ENCODE measurements at regions not wholly inside any gene's neighbourhood (a gene's known extent, or its start where the extent isn't known, plus 50 kb on each side); places are given as distances from the start of the nearest gene placed in this dataset.
A peak's percentile ranks its signal among the peaks of the same experiment; 100 is the strongest.

- DNase-seq (ENCODE audit: low spot score) = no peak
Measured at GRCh38 chr12:127654383-127654985, 612.5 kb upstream of the TMEM132C start.

DNA sequence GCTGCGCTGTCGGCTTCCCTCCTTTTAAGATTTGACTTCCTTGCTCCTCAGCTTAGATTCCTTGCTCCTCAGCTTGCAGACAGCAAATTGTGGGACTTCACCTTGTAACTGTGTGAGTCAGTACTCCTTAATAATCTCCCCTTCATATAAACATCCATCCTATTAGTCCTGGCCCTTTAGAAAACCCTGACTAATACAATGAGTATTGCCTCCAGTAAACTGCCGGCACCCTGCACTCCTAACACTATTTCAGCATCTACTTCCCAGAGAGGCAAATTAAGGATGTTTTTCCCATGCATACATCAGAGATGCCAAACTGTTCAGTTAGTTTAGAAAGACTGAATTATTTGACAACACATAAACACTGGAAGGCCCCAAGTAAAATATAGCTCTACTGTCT lies 611.3 kb upstream of the TMEM132C start:
- DNase-seq (ENCODE audit: low spot score) = no peak

GRCh38 chr12:127656266-127656665 lies 610.7 kb upstream of the TMEM132C start:
- DNase-seq (ENCODE audit: low spot score) = no peak

- no peak for DNase-seq (ENCODE audit: low spot score)
Measured at GRCh38 chr12:127657036-127657435, 609.9 kb upstream of the TMEM132C start.

DNA sequence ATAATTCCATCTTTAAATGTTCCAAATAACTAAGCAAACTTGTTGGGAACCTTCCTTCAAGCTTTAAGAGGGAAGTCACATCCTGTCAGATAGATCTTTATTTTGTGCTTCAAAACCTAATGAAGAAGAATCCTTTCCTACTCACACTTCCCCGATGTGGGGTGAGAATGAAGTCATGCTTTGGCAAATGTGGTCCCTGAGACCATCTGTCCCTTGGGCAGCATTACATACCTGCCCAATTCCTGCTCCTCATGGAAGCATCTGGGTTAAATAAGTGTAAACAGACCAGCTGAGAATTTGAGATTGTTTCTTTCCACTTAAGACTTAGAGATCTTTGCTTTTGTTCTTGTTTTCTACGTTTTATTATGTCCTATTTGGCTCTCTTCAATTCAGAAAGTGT lies 606.0 kb upstream of the TMEM132C start:
- DNase-seq (ENCODE audit: low spot score) = no peak

DNA sequence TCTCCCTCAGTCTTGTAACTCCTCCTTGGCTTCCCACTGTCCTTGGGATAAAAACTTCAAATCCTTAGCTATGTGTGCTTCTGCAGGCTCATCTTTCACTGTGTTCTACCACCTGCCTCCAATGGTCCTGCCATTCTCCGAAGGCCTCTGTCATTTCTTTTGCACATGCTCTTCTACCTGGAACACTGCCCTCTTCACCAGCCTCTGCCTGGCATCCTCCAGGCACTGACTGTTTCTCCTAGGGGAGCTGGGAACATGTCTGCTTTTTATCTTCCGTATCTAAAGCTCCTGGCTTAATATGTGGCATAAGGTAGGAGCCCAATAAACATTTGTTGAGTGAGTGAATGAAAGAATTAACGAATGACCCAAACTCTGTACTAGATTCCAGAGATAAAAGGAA lies 603.3 kb upstream of the TMEM132C start:
- DNase-seq (ENCODE audit: low spot score) = no peak

DNA sequence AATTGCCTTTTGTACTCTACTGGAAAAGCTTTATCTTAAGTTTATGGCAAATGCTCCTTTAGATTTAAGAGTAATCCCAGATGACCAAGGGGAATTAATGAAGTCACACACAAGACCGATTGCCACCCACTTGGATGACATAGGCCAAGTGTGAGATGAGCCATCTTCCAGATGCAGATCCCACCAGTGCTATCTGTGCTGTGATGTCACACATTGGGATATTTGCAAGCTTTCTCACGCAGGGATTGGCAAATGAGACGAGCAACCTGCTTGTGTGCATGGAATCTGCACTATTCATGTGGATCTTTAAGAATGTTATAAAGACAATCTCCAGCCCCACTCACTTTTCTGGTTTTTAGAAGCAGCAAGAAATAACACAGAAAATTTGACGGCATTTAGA lies 602.1 kb upstream of the TMEM132C start:
- DNase-seq (ENCODE audit: low spot score) = no peak

- no peak for DNase-seq (ENCODE audit: low spot score)
Measured at GRCh38 chr12:127667131-127667685, 599.8 kb upstream of the TMEM132C start.

- no peak for DNase-seq (ENCODE audit: low spot score)
Measured at GRCh38 chr12:127670294-127670693, 596.7 kb upstream of the TMEM132C start.

DNA sequence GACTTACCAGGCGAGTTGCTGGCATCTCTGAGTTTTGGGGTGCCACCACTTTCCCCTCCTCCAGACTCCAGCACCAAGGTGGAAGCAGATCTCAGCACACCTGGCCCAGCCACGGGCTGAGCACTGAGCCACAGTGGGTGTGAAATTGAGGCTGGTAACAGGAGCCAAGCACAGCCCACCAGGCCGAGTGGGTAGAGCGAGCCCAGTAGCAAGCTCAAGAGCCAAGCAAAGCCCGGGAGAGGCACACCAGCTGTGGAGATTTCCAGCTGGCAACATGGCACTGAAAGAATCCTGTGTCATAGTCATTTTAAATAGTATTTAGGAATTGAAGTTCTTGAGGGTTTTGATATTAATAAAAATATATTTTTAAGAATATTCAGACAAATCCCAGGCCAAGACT lies 596.2 kb upstream of the TMEM132C start:
- DNase-seq (ENCODE audit: low spot score) = no peak

GRCh38 chr12:127675936-127676335 lies 591.0 kb upstream of the TMEM132C start:
- DNase-seq (ENCODE audit: low spot score) = no peak

DNA sequence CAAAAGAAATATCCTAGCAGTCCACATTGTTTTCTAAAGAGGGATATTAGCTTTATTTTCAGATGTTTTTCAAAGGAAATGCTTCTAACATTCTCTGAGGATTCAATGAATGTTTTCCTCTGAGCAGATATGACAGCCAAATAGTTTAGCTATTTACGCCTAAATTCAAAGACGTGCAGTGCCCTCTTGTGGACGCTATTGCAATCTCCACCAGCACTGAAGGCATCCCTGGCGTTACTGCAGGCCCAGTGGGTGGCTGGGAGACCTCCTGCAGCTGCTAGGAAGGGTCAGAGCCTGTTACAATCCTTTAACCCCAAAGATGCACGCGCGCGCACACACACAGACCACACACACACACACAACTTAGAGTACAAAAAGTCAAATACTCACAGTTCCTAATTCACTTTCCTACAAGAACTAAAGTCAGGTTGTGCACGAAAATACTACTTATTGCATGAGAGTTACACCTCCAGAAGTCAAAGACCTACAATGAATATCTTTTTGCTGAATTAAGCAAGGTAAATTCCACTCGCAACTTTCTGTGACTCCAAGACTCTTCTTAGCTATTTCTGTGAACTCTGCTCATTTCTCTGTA lies 589.3 kb upstream of the TMEM132C start:
- peak; percentile 87 for DNase-seq (ENCODE audit: low spot score)

- DNase-seq (ENCODE audit: low spot score) = no peak
Measured at GRCh38 chr12:127678945-127679344, 588.0 kb upstream of the TMEM132C start.

DNA sequence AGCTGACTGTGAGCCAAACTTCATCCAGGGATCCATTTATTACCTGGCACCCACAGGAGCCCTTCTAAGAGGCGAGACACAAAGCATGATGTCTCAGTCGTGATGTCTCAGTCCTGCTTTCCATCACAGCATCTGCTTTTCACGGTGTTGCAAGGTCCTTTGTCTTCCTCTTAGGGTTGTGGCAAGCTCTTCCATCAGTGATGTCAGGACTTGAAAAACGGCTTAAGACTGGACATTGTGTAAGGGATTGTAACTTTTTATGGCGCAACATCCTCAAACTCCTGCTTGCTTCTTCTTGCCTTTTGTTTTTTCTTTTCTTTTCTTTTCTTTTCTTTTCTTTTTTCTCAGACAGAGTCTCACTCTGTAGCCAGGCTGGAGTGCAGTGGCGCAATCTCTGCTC lies 586.5 kb upstream of the TMEM132C start:
- no peak for DNase-seq (ENCODE audit: low spot score)

DNA sequence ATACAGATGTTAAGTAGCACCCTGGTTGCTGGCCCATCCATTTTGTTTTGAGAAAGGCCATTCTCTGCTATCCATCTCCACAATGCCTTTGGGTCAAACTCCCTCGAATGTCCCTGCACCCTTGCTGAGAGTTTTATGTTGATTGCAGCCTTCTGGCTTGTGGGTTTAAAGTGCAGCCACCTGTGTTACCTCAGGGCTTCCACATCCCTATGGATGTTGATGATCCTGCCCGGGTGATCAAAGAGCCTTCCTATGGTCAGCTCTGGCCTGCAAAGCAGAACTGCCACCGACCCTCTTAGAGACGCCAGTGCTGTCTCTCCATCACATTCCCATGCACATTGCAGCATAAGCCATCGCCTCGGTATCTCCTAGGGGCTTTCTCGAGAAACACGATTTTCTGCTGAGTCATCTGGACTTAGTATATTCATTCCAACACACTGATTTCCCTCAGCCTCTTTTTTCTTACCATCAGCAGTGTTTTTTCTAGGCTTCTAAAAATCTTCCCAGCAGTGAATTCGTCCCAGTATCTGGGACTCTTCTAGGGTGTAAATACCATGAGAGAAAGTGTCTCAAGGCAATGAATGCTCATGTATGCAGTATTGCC lies 585.7 kb upstream of the TMEM132C start:
- DNase-seq (ENCODE audit: low spot score) = no peak

- no peak for DNase-seq (ENCODE audit: low spot score)
Measured at GRCh38 chr12:127685491-127685890, 581.5 kb upstream of the TMEM132C start.

GRCh38 chr12:127685931-127686330 lies 581.0 kb upstream of the TMEM132C start:
- no peak for DNase-seq (ENCODE audit: low spot score)

DNA sequence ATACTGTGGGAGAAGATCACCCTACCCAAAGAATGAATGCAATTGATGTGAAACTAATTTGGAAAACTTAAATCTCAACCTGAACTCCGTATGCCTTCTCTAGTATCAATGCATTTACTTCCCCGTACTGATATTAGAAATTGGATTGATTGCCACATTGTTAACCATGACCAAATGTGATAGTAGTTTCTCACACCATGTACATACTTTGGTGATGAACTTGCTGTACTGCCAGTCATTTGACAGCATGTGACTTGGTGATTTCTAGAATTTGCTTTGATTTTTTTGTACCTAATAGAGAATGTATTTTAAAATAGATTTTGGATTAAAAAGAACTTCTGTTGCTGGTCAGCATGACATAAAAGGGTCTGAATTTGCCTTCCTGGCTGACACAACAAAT lies 579.8 kb upstream of the TMEM132C start:
- no peak for DNase-seq (ENCODE audit: low spot score)

DNA sequence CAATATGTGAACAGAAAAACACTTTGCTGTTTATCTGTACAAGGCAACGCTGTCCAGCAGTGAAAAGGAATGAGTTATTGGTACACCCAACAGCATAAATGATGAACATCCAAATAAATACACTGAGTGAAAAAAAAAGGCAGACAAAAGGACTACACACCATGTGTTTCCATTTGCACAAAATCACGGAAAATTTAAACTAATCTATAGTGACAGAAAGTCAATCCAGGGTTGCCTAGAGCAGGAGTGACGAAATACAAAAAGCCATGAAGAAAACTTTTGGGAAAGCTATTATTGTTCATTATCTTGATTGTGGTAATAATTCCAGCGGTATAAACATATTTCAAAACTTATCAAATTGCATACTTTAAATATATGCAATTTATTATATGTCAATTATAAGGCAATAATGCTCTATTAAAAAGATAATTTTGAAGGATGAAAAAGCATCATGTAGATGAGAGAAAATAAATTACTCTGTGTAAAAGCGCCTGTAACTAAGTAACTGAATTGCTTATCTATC lies 578.0 kb upstream of the TMEM132C start:
- peak; percentile 88 for DNase-seq (ENCODE audit: low spot score)

DNA sequence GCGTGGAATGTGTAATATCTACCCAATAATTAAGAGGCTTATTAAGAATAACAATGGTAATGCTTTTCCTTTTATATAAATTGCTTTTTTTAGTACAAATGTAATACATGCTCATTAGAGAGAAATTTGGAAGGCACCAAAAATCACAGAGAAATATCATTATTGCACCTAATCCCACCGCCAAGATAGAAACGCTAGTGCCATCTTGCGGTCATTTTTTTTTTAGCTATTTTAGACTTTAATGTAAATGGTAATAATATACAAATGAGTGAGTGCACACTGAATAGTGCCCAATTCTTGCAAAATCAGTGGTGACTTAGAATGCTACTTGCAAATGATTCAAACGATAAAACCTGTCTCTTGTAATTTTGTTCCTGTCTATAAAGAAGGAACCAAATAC lies 576.8 kb upstream of the TMEM132C start:
- no peak for DNase-seq (ENCODE audit: low spot score)

DNA sequence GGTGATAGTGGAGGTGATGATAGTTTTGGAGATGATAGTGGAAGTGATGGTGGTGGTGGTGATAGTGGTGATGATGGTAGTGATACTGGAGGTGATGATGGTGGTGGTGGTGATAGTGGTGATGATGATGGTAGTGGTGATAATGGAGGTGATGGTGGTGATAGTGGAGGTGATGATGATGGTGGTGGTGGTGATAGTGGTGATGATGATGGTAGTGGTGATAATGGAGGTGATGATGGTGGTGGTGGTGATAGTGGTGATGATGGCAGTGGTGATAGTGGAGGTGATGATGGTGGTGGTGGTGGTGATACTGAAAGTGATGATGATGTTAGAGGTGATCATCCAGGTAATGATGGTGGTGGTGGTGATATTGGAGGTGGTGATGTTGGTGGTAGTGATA lies 570.0 kb upstream of the TMEM132C start:
- DNase-seq (ENCODE audit: low spot score) = no peak

DNA sequence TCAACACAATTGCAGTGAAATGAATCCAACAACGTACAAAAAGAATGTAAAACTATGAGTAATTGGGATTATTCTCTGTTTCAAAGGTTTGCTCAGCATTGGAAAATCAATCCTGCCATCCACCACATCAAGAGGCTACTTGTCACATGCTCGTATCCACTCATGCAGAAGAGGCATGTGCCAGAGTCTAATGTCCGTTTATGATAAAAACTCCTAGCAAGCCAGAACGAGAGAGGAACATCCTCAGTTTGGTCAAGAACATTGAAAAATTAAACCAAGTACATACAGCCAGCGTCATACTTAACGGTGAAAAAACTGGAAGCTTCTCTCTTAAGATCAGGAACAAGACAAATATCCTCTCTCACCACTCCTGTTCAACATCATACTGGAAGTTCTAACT lies 563.9 kb upstream of the TMEM132C start:
- no peak for DNase-seq (ENCODE audit: low spot score)

- no peak for DNase-seq (ENCODE audit: low spot score)
Measured at GRCh38 chr12:127711108-127711507, 555.9 kb upstream of the TMEM132C start.
